GM21717 (cell line): ENCODE measurements at regions not wholly inside any gene's neighbourhood (a gene's known extent, or its start where the extent isn't known, plus 50 kb on each side); places are given as distances from the start of the nearest gene placed in this dataset.

ENCODE experiments used
- ATAC-seq: cut with Tn5 transposase; IDR thresholded peaks from one replicate; pipeline ENCODE4 v1.9.1; 2021; ENCODE audit warnings: mild to moderate bottlenecking, moderate library complexity; ENCODE audit not compliant: unreplicated experiment

DNA sequence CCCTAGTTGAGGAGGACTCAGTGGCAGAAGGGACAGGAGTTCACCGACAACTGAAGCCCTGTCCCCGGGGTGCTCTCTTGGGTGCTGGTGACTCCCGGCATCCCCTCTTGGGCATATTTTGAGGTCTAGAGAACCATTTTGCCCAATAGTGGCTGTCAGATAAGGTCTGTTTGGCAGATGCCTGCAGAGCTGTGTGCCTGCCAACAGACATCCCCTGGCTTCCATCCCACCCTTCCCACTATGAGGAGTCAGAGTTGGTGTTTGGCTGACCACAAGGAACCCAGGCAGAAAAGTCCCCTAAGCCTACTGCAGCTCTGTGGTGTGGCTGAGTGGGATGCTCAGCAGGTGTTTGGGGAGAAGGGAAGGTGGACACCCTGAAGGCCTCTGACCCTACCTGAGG is 207.0 kb downstream of the AUH start:
- ATAC-seq = no peak

DNA sequence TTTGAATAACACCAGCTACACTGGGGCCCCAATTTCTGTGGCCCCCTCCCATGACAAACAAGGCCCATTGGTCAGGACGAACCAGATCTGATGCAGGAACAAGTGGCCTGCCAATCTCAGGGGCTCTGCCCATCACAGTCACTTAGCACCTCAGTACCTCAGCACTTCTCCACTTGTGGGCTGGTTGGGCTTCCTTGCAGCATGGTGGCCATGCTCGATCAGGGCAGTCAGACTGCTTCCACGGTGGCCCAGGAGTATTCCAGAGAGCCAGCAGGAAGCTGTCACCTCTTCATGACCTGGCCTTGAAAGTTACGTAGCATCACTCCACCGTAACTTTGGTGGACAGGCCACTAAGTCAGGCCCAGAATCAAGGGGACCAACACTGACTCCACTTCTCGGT is 206.5 kb downstream of the AUH start:
- ATAC-seq = no peak

DNA sequence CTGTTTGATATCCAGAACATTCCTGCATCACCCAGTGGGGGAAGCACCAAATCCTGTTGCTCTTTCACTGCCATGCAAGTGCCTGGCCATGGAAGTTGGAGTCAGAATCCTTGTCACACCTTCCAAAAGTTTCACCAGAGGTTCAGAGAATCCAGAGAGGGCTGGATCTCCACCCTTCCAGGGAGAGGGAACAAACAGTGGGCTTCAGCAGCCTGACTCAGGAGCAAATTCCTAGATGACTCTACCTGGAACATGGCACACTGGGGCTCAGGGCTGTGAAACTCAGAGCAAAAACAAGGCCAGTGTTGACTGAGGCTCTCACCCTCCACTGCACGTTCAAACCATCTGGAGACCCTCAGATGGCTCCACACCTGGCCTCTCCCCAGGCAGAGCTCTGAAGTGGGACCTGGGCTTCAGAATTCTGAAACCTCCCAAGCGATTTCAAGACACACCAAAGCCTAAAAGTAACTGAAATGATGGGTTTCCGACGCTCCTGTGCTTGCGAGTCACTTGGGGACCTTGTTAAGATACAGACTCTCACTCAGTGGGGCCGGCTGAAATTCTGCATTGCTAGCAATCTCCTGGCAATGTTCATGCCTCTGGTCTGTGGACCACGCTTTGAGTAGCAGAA is 205.9 kb downstream of the AUH start:
- no peak for ATAC-seq

DNA sequence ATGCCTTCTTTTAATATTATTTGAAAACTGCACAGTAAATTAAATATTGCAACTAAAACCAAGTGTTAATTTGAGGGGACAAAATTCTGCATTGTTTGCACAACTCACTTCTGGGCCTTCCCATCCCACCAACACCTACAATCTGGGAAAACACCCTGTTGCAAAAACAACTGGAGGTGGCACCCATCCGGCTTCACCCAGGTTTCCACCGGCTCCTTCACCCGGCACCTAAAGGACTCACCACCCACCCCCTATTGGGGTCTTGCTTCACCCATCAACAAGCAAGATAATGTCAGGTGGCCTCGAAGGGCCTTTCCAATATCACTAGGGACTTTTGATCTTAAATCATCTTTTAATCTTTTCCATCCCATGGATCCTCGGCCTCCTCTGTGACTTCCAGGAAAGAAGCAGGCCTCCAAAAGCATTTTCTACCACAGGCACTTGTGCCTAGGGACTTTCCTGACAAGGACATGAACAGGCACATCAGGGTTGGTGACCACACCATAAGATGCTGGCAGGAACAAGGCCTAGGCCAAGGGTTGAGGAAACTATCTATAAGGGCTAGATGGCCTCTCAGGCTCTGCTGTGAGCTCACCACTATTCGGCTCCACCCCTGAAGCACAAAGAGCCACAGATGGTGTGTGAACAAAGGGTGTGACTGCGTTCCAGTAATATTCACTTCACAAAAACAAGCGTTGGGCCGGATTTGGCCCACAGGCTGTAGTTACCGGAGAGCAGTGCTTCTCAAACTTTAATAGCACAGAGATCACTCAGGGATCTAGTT is 205.1 kb downstream of the AUH start:
- ATAC-seq = no peak

DNA sequence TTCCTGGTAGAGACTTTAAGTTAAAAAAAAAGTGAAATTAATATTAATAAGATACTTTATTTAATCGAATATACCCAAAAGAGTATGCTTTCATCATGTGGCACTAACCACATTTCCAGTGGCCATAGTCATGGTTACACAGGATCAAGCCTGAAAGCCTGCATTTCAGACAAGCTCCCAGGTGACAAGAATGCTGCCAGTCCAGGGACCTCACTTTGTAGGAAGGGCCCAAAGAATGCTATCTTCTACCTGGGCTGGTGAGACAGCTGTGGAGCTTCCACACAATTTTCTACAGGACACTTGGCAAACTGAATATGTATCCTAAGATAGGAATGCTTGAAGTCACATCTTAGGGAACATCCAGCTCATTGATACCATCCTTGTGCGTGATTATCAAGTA is 203.8 kb downstream of the AUH start:
- ATAC-seq = no peak

DNA sequence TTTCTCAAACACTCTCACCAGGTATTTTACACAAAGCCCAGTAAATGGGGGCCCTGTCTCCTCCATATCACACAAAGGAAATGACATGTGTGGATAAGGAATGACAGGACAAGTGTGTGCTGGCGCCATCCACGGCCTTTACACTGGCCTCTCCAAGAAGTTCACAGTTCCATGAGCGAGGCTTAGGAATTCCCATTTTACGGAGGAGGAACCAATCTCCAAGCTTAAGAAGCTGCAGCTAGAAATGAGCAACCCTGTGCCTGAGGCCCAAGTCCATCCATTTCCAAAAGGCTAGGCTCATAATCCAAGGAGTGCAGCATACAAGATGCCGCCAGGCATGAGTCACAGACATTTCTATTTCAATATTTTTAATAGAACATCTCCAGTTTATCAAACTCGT is 203.4 kb downstream of the AUH start:
- ATAC-seq = no peak

DNA sequence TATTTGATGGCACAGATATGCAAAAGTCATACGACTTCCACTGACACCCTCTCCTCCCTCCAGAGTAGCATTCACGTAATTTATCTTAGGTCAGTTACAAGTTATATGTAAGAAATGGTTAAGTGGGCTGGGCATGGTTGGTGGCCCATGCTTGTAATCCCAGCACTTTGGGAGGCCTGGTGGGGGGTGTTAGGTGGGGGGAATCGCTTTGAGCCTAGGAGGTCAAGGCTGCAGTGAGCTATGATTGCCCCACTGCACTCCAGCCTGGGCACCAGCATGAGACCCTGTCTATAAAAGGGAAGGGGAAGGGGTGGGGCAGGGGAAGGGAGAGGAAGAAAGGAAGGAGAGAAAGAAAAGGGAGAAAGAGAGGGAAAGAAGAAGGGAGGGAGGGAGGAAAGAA is 202.8 kb downstream of the AUH start:
- no peak for ATAC-seq

DNA sequence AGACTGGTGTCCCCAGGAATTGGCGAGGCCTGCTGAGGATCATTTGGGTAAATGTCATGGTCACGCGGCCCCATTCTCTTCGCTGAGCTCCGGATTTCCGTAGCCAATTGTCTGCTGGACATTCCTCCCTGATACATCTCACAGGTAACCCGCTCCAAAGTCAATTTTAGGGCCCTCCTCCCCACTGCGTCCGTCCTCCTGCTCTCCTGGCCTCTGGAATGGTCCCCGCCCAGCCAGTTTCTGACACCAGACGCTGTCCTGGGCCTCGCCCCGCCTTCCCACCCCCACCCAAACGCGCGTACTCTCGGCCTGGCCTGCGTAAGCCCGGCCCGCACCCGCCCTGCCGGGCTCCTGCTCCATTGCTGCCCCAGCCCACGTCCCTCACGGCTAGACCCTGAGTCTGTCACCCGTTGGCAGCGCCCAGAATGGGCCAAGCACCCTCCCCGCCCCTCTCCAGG is 202.0 kb downstream of the AUH start:
- no peak for ATAC-seq

DNA sequence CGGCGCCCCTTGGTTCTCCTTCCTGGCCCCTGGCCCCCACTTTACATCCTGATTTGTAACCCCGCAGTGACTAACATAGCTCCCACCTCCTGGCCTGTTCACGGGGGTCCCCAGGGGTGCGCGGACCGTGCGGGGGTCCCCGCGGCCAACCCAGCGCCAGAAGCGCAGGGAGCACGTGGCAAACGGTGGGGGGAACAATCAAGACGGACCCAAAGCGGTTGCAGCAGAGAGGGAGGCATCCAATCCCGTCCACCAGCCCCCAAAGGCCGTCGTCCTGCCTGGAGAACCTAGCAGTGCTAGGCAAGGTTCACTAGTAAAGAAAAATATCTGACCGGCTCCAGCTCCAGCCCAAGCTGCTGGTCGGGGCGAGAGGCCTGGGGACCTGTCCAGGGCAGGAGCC is 201.5 kb downstream of the AUH start:
- no peak for ATAC-seq

DNA sequence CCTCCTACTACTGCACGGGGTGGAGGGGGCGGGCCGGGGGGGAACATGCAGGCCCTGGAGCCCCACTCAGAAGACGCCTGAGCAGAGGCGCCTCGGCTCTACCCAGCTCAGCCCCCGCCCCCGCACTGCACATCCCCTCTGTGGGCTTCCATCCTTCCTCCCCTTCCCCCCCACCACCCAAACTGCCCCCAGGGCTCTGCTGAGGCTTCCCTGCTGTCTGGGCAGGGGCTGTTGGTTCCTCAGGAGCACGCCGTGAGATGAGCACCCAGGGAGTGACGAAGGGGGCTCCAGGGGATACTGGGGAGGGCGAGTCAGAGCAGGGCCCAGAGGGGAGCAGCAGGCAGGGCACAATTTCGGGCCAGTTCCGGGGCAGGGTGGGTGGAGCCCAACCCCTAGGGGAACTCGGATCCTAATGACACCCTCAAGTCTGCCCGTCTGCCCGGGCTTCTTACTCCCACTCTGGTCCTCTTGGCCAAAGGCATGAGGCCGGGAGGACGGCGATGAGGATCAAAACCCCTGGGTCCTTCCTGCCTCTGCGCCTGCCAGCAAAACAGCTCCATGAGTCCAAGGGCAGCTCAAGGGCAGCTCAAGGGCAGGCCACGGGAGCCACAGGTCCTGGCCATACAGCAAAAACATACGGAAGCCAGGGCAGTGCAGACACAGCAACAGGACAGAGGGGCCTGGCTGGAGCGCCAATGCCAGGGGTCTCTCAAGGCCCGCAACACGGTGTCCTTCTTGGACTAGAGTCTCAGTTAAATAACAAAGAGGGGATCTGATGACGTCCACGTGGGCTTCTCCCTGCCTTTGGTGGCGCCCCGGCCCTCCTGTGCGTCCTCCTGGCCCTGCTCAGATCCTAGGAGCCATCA is 200.9 kb downstream of the AUH start:
- no peak for ATAC-seq

DNA sequence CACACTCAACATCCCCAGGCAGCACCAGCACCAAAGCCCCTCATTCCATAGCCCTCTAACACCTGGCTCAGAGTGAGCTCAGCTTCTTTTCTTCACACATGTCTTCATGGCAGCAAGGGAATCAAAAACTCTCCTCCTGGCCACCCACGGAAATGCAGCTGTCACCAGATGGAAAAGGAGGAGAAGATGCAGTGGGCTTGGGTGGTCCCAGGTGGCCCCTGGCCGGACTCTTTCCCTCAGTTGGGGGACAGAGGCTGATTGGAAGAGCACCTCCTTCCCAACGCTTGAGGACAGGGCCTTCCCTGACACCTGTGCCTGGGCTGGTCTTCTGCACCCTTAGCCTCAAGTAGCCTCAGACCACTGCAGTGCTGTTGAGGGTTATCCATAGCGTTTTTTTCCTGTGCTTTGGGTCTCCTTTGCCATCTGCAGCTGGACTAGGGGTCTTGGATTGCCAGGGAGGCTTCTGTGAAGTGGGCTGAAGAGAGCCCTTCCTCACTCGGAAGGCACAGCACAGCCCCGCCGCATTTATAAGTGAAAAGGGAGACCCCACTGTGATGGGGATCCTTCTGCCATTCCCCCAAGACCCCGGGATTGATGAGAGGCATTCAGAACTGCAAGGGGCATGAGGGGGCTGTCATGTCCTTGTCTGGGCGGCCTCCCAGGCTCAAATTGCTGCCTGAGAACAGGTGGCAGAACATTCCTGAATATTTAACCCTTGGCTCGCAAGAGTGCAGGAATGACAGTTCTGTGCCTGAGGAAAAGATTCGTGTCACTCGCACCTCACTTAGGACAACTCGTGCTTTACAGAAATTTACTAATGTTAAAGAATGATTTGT is 200.0 kb downstream of the AUH start:
- no peak for ATAC-seq

DNA sequence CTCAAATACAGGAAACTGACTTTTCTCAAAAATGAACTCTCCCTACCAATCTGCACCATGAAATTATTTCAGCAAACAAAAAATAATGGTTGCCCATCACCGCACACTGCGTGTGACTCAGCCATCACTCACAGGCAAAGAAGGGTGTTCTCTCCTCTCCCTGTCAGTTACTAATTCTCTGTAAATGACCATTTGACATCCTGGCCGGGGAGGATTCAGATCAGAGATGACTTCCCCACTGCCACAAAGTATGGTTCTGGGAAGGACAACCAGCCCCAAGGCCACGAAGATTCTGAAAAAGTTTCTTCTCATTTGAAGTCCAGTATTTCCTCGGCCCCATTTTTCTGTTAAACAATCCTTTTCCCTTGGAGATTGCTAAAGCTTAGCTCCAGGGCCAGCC is 199.4 kb downstream of the AUH start:
- ATAC-seq = no peak

DNA sequence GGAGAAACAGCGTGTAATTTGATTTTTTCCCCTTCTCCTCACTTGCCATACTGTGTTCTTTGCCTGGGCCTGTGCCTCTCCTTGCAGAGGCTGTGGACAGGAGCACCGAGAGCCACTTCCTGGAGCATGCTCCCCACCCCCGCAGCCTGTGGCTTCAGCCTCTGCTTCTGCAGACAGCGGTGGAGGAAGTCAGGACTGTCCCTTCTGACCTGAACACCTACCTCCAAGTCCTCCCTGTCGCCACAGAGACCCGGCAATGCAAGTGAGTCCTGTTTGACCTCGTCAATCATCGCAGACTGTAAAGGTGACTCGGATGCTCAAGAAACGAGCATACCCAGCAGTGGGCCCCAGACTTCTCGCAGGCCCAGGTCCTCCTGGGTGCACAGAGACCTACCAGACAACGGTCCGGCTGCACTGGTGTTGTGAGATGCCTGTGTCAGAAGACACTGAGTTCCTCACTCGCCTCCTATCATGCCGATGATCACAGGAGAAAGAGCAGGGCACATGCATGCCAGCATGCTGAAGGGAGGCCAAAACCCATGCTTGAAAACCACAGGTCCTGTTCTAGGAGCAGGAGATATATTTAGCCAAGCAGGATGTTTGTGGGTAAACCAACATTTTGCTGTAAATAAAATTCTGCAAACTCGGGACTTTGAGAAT is 198.8 kb downstream of the AUH start:
- ATAC-seq = peak; percentile 76

DNA sequence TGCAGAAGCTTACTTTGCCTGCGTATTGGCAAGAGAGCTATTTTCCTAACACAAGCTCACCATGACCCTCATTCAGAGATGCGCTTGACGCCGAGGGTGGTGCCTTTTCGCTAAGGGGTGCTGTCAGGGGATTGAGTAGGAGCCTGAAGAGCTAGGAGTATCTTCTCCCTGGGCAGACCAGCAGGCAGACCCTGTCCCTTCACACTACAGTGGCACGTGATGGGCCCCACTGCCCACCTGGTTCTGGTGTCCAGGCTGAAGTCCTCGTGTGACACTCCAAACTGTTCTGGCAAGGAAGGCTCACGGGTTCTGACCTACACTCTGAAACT is 198.3 kb downstream of the AUH start:
- no peak for ATAC-seq

DNA sequence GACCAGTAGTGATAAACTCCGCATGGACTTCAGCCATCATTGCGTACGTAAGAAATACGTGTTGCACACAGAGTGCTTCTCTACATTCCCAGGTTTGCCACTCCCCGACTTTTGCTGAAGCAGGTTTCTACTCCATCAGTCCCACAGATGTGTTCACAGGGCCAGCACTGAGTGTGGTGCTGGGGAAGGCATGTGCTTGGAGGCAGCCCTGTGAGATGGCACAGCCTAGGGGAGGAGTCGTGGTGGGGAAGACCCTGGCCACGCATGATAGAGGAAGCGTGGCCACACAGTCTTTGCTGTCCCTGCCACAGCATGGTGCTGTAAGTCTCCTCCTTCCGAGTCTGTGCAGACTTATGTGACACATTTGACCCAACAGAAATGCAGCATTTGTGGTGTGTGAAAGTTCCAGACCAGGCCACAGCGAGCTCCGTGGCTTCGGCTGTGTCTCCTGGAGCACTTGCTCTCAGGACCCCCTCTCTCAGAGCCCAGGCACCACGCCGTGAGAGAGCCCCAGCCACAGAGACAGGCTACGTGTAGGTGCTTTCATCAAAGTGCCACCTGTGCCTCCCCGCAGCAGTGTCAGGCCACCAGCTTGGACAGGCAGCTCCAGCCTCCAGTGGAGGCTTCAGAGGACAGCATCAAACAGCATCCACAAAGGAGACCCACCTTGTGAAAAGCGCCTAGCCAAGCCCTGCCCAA is 197.8 kb downstream of the AUH start:
- ATAC-seq = no peak
